ENCODE measurements at regions not wholly inside any gene's neighbourhood (a gene's known extent, or its start where the extent isn't known, plus 50 kb on each side); places are given as distances from the start of the nearest gene placed in this dataset.

DNA sequence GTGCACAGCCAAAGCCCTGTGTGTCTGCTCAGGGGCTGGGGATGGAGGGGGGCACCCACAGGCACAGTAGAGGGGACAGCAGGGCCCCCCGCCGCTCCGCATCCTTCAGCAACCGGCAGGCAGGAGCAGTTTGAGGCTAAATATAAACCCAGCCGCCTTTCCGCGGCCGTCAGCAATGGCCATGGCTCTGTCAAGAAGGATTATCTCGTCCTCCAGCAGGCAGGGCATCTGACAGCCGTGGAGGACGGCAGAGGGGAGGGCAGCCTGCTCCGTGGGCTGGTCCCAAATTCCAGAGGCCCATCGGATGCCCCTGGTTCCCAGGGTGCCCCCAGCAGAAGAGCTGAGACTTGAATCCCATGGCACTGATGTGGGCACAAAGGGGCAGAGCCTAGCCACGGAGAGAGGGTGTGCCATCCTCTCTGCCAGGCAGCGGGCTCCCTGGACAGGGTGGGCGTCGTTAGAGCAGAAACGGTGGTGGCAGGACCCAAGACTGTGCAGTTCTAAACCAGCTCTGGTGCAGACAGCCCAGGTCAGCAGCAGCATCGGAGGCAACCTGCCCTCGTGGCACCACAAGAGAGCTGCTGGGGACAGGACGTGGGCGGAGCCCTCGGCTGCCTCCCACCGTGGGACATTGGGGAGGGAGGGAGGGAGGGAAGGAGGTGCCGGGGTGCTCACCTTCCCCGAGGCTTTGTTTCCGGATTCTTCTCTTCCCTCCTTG, 198.8 kb upstream of the CIBAR2 start:
- Histone ChIP-seq H3K4me2 (ENCODE audit: low read length) (no peak overlapping the region), H3K9me3 (ENCODE audit: low read length) (no peaks in the 10 kb centered on the region), H3K79me2 (replicated peaks; ENCODE audit: insufficient read depth, low read length) (no peaks in the 10 kb centered on the region), H4K20me1 (ENCODE audit: insufficient read depth) (no peaks in the 10 kb centered on the region), H3K9ac (ENCODE audit: low read length) (peak overlapping the region; percentile 61), H3F3A (ENCODE audit: insufficient read depth, low read length, poor library complexity, severe bottlenecking) (no peaks in the 10 kb centered on the region), H3K36me3 (ENCODE audit: insufficient read depth, low read length) (no peaks in the 10 kb centered on the region), H3K27me3 (ENCODE audit: insufficient read depth, low read depth, low read length) (no peaks in the 10 kb centered on the region), H3K4me3 (ENCODE audit: low read length) (peak overlapping the region; percentile 35), H3K27ac (ENCODE audit: low read length) (peak overlapping the region; percentile 75), H3K9me2 (ENCODE audit: insufficient read depth, low read length) (no peaks in the 10 kb centered on the region), H2AFZ (ENCODE audit: low read depth, low read length) (no peak overlapping the region)
- TF ChIP-seq POLR2AphosphoS5 (IDR thresholded peaks at IDR 0.05) (peak; percentile 16), RAD21 (conservative IDR thresholded peaks at IDR 0.05) (no peak), CTCF (IDR thresholded peaks at IDR 0.05; ENCODE audit: poor library complexity, severe bottlenecking) (no peak)

- H3K27me3 ChIP-seq (ENCODE audit: insufficient read depth, low read depth, low read length): no peaks in the 10 kb centered on the region
- H4K20me1 ChIP-seq (ENCODE audit: insufficient read depth): no peaks in the 10 kb centered on the region
- H3K27ac ChIP-seq (ENCODE audit: low read length): no peak overlapping the region
- no peaks in the 10 kb centered on the region for H3K79me2 ChIP-seq (replicated peaks; ENCODE audit: insufficient read depth, low read length)
- no peak overlapping the region for H3K4me2 ChIP-seq (ENCODE audit: low read length)
- no peaks in the 10 kb centered on the region for H3K9me3 ChIP-seq (ENCODE audit: low read length)
- H3K9me2 ChIP-seq (ENCODE audit: insufficient read depth, low read length): no peaks in the 10 kb centered on the region
- no peak overlapping the region for H3K4me3 ChIP-seq (ENCODE audit: low read length)
- TF ChIP-seq TAF1 (IDR thresholded peaks at IDR 0.05; ENCODE audit: low read depth): no peak
- TF ChIP-seq MXI1 (conservative IDR thresholded peaks at IDR 0.05; ENCODE audit: poor library complexity, severe bottlenecking): no peak
- no peak for TF ChIP-seq RAD21 (conservative IDR thresholded peaks at IDR 0.05)
- no peak for TF ChIP-seq CTCF (IDR thresholded peaks at IDR 0.05; ENCODE audit: poor library complexity, severe bottlenecking)
- TF ChIP-seq SMC3 (conservative IDR thresholded peaks at IDR 0.05; ENCODE audit: poor library complexity): no peak
- no peak for TF ChIP-seq EP300 (conservative IDR thresholded peaks at IDR 0.05; ENCODE audit: poor library complexity, severe bottlenecking)
- no peak for TF ChIP-seq POLR2AphosphoS5 (IDR thresholded peaks at IDR 0.05)
- no peak for TF ChIP-seq REST (IDR thresholded peaks at IDR 0.05; ENCODE audit: borderline replicate concordance)
- no peak for TF ChIP-seq EZH2 (IDR thresholded peaks at IDR 0.05; ENCODE audit: borderline replicate concordance, insufficient read depth, low read length, poor library complexity, severe bottlenecking)
- no peak overlapping the region for H2AFZ ChIP-seq (ENCODE audit: low read depth, low read length)
- peak overlapping the region; percentile 61 for H3K9ac ChIP-seq (ENCODE audit: low read length)
- no peaks in the 10 kb centered on the region for H3K36me3 ChIP-seq (ENCODE audit: insufficient read depth, low read length)
- no peaks in the 10 kb centered on the region for H3F3A ChIP-seq (ENCODE audit: insufficient read depth, low read length, poor library complexity, severe bottlenecking)
Observed at GRCh38 chr16:85311741-85312140, 199.5 kb upstream of the CIBAR2 start.
